HepG2 (cell line): ENCODE measurements at regions not wholly inside any gene's neighbourhood (a gene's known extent, or its start where the extent isn't known, plus 50 kb on each side); places are given as distances from the start of the nearest gene placed in this dataset.
"Not testable (repeated sequence)": the region's sequence is repeated elsewhere in the genome, so short reads cannot be mapped to it uniquely, and the experiment has no call there.

Experiments
- ATAC-seq: fragments of 200-7000 bp; cut with Tn5 transposase; 3 replicates; pipeline ENCODE4 v1.9.1; 2020; ENCODE audit warnings: mild to moderate bottlenecking, moderate library complexity
- BruUV-seq: library from RNA; stranded (reverse); fragments of 400-500 nt; replicated peaks from 2 replicates; lab custom pipeline; 2021; lab: Mats Ljungman, UMichigan
- CTCF ChIA-PET: fragments of 300-600 bp; formaldehyde crosslinking; extraction: SDS; loops from one replicate; lab custom pipeline; 2021; ENCODE audit warnings: low total read pairs, inconsistent platforms, low intra/inter-chr PET ratio; lab: Yijun Ruan, JAX
- POLR2A ChIA-PET: fragments of 350-600 bp; sonication (Branson Sonifier 250); formaldehyde crosslinking; loops from one replicate; lab custom pipeline; 2020; ENCODE audit warnings: antibody characterized with exemption, inconsistent platforms; lab: Yijun Ruan, JAX
- DNase-seq: peaks from one replicate; pipeline ENCODE4 v3.0.0-alpha.2; 2015; ENCODE audit warnings: low spot score
- FAIRE-seq: peaks from 3 replicates; lab custom pipeline; 2011; peaks lifted over from hg19 to GRCh38; lab: Jason Lieb, UNC
- H2AFZ ChIP-seq: one replicate; pipeline ENCODE4 v1.6.1; 2011; ENCODE audit warnings: low read length, inconsistent platforms
- H3K27ac ChIP-seq: fragments of 300-600 bp; 3 replicates; pipeline ENCODE4 v1.8.0; 2011; ENCODE audit warnings: mixed run types, mild to moderate bottlenecking, mixed read lengths, low read length, inconsistent platforms; ENCODE audit not compliant: insufficient read depth; ENCODE audit errors: extremely low read length
- H3K27me3 ChIP-seq, 2 experiments: fragments of 200-600 bp in 1 of 2; 2 replicates in 1 of 2; 3 replicates in 1 of 2; pipeline versions ENCODE4 v1.6.0 to v1.8.0; 2011; ENCODE audit warnings: low read length in 2 of 2, mild to moderate bottlenecking in 2 of 2, moderate library complexity in 2 of 2, inconsistent platforms in 1 of 2; ENCODE audit not compliant: insufficient read depth in 2 of 2, control insufficient read depth in 1 of 2
- H3K36me3 ChIP-seq, 2 experiments: fragments of 200-600 bp in 1 of 2; replicated peaks in 1 of 2; 2 replicates in 1 of 2; 3 replicates in 1 of 2; pipeline versions ENCODE4 v1.5.1 to v1.8.0; 2011; ENCODE audit warnings: low read length in 2 of 2, inconsistent platforms in 1 of 2; ENCODE audit not compliant: insufficient read depth in 2 of 2, control insufficient read depth in 1 of 2
- H3K4me1 ChIP-seq: 2 replicates; pipeline ENCODE4 v1.5.1; 2012; ENCODE audit warnings: low read length, inconsistent platforms; ENCODE audit not compliant: insufficient read depth
- H3K4me2 ChIP-seq: 2 replicates; pipeline ENCODE4 v1.6.0; 2011; ENCODE audit warnings: low read depth, low read length, inconsistent platforms
- H3K4me3 ChIP-seq, 3 experiments: fragments of 200-600 bp in 1 of 3; sonication (generic), shearing (Covaris generic) in 1 of 3; replicated peaks in 1 of 3; 2 replicates each; pipeline ENCODE4 v1.5.1; 2011 to 2016; ENCODE audit warnings: low read length in 3 of 3, inconsistent platforms in 2 of 3, low read depth in 2 of 3, mild to moderate bottlenecking in 2 of 3, control low read depth in 1 of 3, mixed read lengths in 1 of 3; ENCODE audit not compliant: insufficient read depth in 1 of 3
- H3K79me2 ChIP-seq: one replicate; pipeline ENCODE4 v1.6.1; 2011; ENCODE audit warnings: low read length, inconsistent platforms; ENCODE audit not compliant: insufficient read depth
- H3K9ac ChIP-seq: 2 replicates; pipeline ENCODE4 v1.6.0; 2011; ENCODE audit warnings: mild to moderate bottlenecking, low read depth, low read length, inconsistent platforms; ENCODE audit not compliant: insufficient read depth
- H3K9me3 ChIP-seq: 2 replicates; pipeline ENCODE4 v1.5.1; 2012; ENCODE audit warnings: mild to moderate bottlenecking, low read length
- H4K20me1 ChIP-seq: 2 replicates; pipeline ENCODE4 v1.6.0; 2011; ENCODE audit warnings: inconsistent platforms, mild to moderate bottlenecking, low read length, moderate library complexity; ENCODE audit not compliant: insufficient read depth
- ARHGAP35 ChIP-seq: sonication (generic); formaldehyde crosslinking; IDR thresholded peaks from 2 replicates; pipeline ENCODE4 v1.9.0; 2022; ENCODE audit warnings: mild to moderate bottlenecking, inconsistent platforms, moderate library complexity, missing genetic modification reagents, borderline replicate concordance
- CBX1 ChIP-seq: IDR thresholded peaks from one replicate; pipeline ENCODE4 v1.6.1; 2016; ENCODE audit warnings: antibody characterized with exemption, low read depth
- TFAP4 ChIP-seq: sonication (generic); IDR thresholded peaks from 2 replicates; pipeline ENCODE4 v1.6.1; 2016; ENCODE audit warnings: low read depth, borderline replicate concordance
- ZNF30 ChIP-seq: sonication (generic); formaldehyde crosslinking; IDR thresholded peaks from 2 replicates; pipeline ENCODE4 v1.5.0; 2020; ENCODE audit warnings: mild to moderate bottlenecking, missing genetic modification reagents
- ZNF350 ChIP-seq: sonication (generic); formaldehyde crosslinking; IDR thresholded peaks from 2 replicates; pipeline ENCODE4 v1.4.0; 2020; ENCODE audit warnings: mild to moderate bottlenecking, low read depth, missing genetic modification reagents, borderline replicate concordance
- WGBS: methylation state at CpG from one replicate; pipeline ENCODE4 v1.1.6; 2017; ENCODE audit warnings: low lambda C conversion rate; 5-methylcytosine and 5-hydroxymethylcytosine counted together
- in situ Hi-C: cut with HindIII; loops from 2 replicates; pipeline ENCODE4 v1.10.0; 2017; ENCODE audit warnings: low pct_unique_long_range_greater_than_20kb; ENCODE audit not compliant: extremely low pct_ligation_motif_present
- intact Hi-C: fragments of 100-400 bp; cut with micrococcal nuclease; formaldehyde crosslinking; loops from one replicate; pipeline ENCODE4 v1.10.0; 2022; ENCODE audit not compliant: unreplicated experiment

DNA sequence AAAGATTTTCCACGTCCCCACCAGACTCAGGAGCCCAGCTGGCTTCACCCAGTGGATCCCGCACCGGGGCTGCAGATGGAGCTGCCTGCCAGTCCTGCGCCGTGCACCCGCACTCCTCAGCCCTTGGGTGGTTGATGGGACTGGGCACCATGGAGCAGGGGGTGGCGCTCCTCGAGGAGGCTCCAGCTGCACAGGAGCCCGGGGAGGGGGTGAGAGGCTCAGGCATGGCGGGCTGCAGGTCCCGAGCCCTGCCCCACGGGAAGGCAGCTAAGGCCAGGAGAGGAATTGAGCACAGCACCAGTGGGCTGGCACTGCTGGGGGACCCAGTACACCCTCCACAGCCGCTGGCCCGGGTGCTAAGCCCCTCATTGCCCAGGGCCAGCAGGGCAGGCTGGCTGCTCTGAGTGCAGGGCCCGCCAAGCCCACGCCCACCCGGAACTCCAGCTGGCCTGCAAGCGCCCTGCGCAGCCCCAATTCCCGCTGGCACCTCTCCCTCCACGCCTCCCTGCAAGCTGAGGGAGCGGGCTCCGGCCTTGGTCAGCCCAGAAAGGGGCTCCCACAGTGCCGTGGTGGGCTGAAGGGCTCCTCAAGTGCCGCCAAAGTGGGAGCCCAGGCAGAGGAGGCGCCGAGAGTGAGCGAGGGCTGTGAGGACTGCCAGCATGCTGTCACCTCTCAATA is 1800.9 kb downstream of the OLFM4 start:
- DNase-seq, H2AFZ ChIP-seq, H3K9ac ChIP-seq, H3K4me2 ChIP-seq, H3K4me3 ChIP-seq, FAIRE-seq, H4K20me1 ChIP-seq, in situ Hi-C loops, ATAC-seq, POLR2A ChIA-PET, H3K27me3 ChIP-seq, H3K36me3 ChIP-seq, intact Hi-C loops, BruUV-seq, H3K27ac ChIP-seq, CTCF ChIA-PET, H3K4me1 ChIP-seq, H3K79me2 ChIP-seq: not testable (repeated sequence)
- H3K9me3 ChIP-seq = peaks cover 67% of the 10 kb centered on the region
- 75% methylated on average over 8 of the region's 28 CpGs for WGBS

DNA sequence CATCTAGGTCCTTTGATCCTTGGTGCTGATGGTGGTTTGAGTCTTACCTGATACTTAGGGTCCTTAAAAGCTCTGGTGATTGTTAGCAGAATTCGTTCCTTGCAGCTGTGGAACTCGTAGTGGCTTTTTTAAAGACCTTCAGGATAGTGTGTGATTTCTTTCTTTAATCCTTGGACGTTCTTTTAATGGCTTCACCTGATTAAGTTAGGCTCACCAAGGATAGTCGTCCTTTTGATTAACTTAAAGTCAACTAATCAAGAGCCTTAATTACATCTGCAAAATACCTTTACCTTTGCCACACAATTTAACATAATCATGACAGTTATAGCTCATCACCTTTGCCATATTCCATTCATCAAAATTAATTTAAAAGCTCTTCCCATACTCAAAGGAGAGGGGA is 1807.7 kb downstream of the OLFM4 start:
- TF ChIP-seq CBX1 (no peak), ZNF350 (CRISPR knock-in tag) (no peak), TFAP4 (no peak), ARHGAP35 (CRISPR knock-in tag) (no peak), ZNF30 (no peak)
- H4K20me1 ChIP-seq = no peaks in the 10 kb centered on the region
- H2AFZ ChIP-seq = no peak overlapping the region
- H3K9ac ChIP-seq = no peak overlapping the region
- no TSS peak for BruUV-seq
- FAIRE-seq (no peak), ATAC-seq (no peak), DNase-seq (no peak)
- H3K9me3 ChIP-seq = peaks cover 49% of the 10 kb centered on the region
- POLR2A ChIA-PET = no interaction called here
- no peak overlapping the region for H3K4me3 ChIP-seq
- no peaks in the 10 kb centered on the region for H3K4me1 ChIP-seq
- H3K36me3 ChIP-seq = no peaks in the 10 kb centered on the region
- no peaks in the 10 kb centered on the region for H3K27me3 ChIP-seq
- 0% methylated on average over 4 of the region's 4 CpGs for WGBS
- no peak overlapping the region for H3K27ac ChIP-seq
- intact Hi-C loops (no loop called here), in situ Hi-C loops (no loop called here)
- CTCF ChIA-PET = no interaction called here
- no peaks in the 10 kb centered on the region for H3K79me2 ChIP-seq
- H3K4me2 ChIP-seq = no peak overlapping the region
